ENCODE measurements at regions not wholly inside any gene's neighbourhood (a gene's known extent, or its start where the extent isn't known, plus 50 kb on each side); places are given as distances from the start of the nearest gene placed in this dataset.
A peak's percentile ranks its signal among the peaks of the same experiment; 100 is the strongest.
"Not testable (repeated sequence)": the region's sequence is repeated elsewhere in the genome, so short reads cannot be mapped to it uniquely, and the experiment has no call there.

DNA sequence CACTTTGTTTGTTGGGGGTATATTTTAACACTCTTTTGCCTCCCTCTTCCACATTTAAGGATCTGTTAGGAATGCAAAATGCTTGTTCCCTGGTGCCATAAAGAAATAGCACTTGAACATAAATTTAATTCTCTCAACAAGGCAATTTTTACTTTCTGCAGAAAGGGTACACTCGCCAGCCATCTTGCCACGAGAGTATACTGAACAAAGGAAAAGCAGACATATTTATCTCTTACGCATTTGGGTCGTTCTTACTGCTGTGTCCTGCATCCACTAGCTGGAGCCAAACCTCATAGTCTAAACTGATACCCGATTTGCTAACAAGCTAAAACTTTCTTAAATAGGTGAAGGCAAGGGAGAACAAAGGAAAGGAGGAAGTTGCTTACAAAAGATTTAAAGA is 129.5 kb downstream of the B3GNT2 start:
- DNase-seq: no peak

DNA sequence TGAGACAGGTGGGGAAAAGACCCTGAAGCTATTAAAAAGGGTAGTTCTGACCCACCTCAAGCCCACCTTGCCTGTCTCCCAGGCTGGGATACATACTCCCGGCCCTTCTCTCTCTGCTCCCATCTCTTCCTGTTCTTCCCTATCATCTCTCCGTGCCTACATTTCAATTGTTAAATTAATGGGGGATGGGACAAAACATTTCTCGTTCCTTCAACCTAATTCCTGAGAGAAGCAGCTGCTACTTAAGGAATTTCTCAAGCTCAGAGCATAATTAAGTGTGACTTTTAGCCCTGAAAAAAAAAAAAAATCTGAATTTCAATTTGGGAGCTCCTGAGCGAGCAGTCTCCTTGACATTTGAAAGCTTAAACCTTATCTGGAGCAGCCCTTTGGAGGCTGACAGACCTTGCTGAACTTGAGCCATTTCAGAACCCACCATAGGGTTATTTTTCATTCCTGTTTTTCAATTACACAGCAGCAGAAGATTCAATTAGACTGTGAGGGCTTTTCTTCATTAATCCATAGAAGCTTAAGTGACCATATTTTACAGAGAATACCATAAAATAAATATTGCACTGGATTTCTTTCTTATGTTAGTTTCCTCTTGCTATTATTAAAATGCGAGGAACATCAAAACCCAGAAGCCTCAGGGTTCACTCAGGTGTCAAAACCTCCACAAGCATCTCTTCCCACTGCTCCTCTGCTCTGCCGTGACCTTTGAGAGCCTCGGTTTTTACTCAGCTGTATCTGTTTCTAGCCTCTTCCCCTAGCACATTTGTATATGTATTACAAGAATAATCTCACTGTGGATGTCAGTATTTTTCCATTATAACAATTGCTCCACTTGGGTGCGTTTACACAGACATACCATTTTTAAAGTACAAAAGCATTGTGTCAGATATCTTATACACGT is 125.7 kb downstream of the B3GNT2 start:
- no peak for DNase-seq

DNA sequence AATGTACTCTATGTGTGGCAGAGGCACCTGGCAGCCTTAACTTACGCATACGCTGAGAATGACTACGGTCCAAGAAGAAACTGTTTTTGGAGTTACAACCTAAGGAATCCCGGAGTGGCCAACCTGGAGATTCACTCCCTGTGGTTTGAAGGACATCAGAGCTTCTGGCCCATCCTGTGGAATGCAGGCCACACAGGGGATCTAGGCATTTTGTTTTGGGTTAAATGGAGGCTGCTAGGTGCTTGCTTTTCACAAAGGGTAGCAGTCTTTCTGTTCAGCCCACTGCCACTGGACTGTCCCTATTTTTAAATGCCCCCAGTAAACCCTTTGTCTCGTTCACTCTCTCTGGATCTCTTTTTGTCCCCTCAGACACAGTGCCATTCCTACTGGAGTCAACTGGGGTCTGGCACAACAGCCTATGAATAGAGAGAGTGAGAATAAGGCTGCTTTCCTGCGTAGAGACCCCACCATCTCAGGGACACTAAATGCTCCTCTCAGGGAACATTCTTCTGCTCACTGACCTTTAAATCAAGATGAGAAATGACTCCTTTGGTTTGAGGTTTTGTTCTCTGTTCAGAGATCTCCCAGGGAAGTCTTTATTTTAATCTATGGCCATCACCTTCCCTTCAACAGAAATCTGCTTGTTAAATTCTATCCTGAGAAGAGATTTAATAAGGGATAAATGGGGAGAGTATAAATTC is 124.9 kb downstream of the B3GNT2 start:
- DNase-seq: no peak

DNA sequence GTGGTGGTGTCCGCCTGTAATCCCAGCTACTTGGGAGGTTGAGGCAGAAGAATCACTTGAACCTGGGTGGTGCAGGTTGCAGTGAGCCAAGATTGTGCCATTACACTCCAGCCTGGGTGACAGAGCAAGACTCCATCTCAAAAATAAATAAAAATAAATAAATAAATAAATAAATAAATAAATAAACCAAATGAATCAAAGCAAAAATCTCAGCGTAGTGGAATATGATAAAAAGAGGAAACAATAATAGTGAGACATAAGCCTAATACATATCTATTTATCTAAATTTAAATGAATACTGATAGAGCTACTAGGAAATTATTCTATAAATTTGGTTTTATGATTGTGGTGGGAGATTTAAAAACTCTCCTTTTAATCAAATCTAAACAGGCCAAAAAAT is 124.2 kb downstream of the B3GNT2 start:
- not testable (repeated sequence) for DNase-seq

DNA sequence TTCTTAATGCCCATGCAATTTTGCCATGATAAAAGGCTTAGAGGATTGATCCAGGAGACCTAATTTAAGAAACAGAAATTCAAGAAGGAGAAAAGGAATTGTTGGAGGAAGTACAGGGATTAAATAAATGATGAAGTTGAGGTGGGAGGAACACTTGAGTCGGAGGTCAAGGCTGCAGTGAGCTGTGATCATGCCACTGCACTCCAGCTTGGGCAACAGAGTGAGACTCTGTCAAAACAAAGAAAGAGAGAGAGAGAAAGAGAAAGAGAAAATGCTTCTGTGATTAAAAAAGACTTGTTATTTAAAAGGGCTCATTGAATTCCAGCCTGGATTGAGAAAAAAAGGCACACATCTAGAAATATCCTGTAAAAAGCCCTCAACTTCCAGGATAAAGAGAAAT is 123.2 kb downstream of the B3GNT2 start:
- DNase-seq: no peak

DNA sequence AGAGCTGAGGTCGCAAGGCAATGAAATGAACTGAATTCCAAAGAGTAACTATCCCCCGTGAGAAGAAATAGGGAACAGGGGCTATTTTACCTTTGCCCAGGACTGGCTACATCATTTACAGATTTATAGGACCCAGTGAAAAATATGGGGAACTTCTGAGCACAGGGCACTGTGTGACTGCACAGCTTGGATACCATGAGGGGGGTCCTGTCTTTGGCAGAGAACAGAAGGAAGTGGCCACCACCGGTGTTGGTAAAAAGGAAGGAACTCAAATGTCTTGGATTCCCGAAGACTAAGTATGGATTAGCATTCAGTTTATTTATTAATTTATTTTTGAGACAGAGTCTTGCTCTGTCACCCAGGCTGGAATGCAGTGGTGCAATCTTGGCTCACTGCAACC is 119.6 kb downstream of the B3GNT2 start:
- no peak for DNase-seq

DNA sequence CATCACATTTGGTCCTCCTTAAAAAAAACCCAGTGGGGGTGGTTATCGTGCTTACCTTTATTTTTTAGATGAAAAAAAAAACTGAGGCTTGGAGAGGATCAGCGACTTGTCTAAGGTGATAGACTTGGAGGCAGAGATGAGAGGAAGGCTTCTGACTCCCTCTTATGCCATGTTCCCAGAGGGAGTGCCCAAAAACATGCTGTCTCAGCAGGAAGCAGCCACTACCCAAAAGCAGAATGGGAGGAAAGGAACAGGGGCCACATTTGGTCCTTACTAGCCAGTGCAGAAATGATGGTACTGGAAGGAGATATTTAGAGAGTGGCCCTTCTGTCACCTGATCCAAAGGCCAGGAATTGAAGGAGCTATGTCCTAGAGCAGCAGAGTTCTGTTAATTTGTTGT is 118.4 kb downstream of the B3GNT2 start:
- DNase-seq: no peak

DNA sequence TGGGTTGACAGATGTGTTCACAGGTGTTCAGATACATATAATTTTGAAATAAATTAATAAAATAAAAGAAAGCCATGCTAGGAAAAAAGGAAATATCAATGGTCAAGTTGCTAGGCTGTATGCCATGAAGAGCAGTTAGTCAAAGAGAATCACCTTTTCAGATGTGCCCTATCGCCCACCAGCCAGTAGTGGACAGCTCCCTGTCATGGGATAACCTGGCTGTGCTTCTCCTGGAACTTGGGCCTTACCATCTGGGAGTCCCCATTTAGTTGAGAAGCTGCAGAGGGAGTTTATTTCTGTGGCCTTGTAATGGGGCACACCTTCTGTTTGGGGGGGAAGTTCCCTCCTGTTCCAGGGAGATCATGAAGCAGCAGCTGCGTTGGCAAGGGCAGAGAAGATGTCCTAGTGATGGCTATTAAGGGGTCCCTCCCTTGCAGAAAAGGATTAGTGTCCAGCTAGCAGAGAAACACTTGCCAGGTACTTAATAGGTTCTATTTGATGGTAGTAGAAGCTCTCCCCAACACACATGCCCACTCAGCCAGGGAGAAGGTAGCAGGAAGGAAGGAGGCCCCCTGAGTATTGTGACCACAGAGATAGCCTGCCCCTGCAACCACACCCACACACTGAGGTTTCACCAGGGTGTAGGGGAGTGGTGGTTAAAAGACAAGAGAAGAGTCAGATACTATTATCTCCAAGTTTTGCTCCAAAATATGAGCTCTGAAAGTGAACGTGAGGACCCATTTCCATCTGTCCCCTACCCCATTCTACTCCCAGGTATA is 117.7 kb downstream of the B3GNT2 start:
- DNase-seq: no peak

DNA sequence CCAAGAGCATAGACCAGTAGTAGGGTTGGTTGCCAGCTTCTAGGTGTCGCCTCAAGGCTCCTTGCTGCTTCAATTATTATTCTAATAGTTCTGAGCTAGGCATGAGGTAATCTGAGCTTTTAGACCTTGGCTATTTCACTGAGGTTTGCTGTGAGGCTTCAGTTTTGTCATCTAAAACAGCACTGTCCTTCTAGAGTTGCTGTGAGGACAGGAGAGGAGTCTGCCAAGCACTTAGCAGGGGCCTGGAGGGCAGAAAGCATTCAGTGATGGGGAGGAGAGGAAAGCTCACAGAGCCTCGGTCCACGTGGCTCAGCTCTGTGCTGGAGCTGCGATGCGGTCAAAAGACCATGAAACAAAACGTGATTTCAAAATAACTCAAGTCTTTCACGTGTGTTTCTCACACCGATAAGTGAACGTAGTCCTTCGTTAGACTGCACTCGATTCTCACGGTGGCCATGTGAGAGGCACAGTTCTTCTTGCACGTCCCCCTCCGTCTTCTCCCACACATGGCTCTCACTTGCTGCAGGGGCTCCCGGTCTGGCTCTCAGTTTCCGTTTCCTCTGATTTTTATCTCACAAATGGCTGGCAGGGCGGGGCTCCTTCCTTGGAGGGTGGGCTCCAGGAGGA is 113.7 kb downstream of the B3GNT2 start:
- no peak for DNase-seq

DNA sequence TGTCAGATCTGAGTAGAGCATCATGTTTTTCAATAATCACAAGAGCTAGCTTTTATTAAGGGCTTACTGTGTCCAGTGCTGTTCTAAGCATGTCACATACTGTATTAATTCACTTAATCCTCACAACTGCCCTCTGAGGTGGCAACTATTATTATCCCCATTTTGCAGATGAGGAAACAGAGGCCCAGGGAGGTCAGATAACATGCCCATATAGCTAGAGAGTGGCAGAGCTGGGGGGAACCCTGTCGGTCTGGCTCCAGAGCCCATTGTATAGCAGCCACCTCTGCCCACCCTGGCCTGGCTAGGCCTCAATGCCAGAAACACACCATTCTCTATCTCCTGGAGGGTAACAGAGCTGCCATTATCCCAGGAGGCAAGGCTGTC is 113.2 kb downstream of the B3GNT2 start:
- DNase-seq: no peak

DNA sequence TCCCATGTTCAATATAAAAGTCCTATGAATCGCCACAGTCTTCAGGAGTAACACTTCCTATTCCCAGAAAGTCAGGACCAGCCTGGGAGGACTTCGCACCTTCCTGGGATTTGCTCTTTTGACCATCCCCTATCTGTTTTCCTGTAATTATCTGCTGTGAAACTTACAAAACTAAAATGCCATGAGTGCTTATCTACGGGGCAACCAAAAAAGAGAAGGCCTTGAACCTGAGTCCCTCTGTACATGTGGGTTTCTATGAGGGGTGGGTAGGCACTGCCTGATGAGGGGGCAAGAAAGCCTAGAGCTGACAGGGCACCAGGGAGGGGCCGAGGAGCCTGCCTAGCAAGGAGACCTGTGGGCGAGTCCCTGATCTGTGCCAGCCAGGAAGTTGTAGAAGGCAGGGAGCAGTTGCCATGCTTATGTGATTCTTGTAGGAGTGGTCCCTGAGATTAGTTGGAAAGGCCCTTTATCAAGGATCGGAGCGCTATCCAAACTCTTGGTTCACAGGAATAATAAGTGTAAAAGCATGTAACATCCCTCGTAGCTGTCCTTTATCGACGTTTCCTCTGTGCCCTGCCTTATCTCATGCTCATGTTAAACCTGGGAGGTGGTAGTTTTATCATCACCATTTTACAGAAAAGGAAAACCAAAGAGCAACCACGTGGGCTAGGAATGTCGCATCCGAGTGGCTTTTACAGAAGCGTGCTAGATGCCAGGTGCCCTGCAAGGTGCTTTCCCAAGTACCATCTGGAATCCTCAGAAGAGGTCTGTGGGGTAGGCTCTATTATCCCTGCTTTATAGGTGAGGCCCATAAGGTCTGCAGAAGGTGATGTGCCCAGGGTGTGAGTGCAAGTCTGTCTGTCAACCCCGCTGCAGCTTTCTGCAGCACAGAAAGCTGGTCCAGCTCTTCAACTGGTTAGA is 111.8 kb downstream of the B3GNT2 start:
- no peak for DNase-seq

DNA sequence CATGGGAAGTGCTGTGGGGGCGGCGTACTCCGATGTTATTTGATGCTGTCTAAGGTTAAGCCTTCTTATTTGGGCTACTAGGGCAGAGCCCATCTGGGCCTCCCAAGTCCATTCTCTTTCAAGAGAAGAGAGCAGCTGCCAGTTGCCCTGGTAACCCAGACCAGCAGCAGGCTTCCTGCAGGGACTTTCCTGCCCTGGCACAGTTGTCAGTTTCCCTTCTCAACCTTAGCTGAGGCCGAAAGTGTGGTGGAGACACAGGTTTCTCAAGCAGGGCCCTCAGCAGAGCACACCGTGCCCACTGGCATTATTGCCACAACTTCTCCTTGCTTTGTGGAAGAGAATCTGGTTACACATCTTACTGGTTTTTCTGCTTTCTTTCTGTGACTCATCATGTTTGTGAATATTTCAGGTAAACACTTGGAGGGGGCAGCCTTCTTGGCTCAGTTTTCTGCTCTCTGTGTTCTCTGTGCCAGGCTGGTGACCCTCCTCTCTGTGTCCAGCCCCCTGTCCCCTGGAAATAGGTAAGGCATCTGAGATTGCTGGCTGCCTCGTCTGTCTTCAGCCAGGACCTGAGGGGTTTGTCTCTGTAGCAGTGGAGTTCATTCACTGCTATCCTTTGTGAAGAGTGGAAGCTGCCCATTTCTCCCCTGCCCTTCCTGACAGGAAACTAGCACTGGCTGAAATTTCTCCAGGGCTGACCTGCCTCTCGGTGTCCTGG is 111.0 kb downstream of the B3GNT2 start:
- peak; percentile 44 for DNase-seq

DNA sequence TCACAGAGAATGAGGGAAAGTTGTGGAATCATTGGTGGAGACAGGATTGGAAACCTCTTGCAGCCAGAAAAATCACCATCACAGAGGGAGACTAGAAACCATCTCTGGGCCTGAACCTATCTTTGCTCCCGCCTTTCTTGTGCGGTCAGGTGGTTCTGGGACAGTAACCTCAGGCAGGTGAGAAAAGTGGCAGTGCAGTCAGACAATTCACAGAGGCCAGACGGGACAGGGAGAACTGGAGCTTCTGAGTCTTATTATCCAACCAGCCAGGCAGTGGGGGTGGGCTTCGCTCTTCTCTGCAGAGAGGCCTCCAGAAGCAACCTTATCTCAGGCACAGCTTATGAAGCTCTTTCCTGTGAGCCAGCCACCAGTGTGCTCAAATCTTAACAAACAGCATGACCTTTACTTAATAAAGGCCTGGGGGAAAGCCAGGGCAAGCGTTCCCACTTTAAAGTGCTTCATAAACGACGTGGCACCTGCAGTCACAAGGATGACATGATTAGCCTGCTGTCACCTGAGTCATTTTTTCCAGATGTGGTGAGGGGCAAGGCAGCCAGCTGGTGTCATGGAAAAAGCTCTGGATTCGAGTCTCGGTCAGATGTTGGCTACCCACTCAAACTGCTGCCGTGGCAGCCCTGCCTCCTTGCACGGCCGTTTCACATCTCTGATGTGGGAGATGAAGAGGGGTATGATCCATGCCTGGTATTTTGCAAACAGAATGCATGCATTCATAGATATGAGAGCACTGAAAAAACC is 109.7 kb downstream of the B3GNT2 start:
- peak; percentile 53 for DNase-seq

DNA sequence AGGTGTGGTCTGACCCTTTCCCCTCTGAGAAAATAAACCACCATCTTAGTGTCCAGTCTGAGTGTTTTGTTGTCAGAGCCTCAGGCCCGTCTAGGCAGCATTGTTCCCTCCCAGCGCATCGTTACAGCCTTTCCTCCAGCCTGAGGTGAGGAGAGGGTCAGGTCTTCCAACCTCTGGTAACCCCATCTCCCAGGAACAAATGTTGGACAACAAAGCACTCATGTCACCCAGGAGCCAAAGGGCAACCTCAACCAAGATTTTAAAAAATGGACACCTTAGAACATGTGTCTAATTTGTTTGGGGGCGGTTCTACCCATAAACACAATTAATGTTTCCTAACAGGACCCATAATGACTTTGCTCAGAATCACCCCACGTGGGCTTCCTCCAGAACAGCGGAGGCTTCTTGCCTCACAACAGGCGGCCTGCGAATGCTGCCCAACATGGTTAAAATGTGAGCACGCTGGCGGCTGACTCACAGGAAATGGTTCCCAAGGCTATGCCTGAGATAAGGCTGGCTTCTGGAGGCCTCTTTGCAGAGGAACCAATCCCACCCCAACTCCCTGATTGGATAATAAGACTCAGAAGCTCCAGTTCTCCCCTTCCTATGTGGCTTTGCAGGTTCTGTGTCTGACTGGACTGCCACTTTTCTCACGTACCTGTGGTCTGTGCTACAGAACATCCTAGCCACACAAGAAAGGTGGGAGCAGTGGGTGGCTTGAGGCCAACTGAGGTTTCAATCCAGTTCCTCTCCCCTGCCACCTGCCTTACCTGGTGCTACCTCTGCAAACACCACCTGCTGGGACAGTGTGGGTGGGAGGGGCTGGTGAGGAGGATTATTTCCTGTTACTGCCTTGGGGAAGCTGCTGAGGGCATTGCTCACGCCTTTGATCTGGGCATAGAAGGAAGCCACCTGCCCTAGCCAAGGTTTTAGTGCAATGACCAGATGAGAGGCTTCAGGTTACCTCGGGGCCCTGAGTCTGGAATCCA is 108.8 kb downstream of the B3GNT2 start:
- DNase-seq: peak; percentile 97

DNA sequence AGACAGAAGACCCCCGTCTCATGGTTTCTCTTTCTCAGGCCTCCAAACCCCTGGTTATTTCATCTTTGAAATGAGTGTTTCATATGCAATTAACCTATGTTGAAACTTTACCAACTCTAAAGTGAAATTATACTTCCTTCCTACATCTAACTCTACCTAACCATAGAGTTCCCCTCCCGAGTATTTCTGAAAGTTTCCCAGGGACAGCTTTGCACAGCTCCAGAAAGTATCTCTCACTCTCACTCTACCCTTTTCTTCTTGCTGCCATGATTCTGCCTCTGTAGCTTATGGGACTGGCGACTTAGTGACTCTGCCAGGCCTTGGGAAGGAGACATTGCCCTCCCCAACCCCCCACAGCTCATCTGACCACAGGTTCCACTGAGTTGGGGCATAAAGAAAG is 107.9 kb downstream of the B3GNT2 start:
- no peak for DNase-seq

DNA sequence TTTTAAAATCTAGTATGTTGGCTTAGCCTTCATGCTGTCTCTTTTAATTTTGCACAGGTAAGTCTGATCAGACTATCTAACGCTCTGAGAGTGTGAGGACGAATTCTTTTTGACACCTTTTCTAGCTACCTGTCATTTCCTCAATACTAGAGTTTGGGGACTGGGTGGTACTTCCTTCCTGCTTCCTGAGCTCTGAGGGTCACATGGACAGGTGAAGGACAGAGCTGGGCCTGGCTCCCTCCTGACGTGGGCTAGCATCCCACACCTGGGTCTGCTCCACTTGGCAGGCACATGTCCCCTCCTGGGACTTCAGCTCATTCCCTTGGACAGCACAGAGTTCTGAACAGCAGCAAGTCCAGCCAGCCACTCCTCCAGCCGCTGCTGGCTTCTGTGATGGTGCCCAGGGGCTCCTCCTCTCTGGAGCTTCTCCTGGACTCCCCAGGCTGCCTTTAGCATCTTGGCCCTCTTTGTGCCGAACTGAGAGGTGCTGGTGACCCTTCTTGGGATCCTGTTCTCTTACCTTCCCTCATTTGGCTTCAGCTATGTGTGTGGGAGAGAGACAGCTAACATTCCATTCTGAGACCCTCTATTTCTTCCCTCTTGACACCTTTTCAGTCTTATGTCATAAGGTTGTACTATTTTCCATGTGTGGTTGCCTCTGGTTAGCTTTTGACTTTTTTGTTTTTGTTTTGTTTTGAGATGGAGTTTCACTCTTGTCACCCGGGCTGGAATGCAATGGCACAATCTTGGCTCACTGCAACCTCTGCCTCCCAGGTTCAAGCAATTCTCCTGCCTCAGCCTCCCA is 106.9 kb downstream of the B3GNT2 start:
- DNase-seq: no peak

DNA sequence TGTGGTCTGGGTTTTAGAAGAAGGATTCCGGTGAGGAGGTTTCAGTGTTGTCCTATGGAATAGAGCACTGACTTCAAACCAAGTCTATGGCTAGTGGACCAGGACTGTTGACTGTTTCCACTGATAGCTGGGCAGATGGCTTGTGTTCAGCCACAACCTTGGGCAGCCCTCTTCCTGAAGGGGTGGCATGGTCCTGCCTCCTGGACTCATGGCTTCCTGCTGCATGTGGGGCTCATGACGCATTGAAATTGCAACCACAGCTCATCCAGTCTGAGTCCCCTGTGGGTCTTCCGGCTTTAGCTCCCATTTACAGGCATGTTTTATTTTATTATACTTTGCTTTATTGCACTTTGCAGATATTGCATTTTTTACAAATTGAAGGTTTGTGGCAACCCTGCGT is 105.0 kb downstream of the B3GNT2 start:
- DNase-seq: no peak

DNA sequence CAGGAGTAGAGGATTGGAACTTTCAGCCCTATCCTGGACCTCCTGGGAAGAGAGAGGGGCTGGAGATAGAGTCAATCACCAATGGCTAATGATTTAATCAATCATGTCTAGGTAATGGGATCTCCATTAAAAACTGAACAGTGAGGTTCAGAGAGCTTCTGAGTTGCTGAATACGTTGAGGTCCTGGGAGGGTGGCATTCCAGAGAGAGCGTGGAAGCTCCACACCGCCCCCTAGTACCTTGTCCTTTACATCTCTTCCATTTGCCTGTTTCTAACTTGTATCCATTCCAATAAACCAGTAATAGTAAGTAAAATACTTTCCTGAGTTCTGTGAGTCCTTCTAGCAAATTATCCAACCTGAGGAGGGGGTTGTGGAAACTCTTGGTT is 101.7 kb downstream of the B3GNT2 start:
- no peak for DNase-seq
